SK-N-MC (cell line): ENCODE measurements at regions not wholly inside any gene's neighbourhood (a gene's known extent, or its start where the extent isn't known, plus 50 kb on each side); places are given as distances from the start of the nearest gene placed in this dataset.

Experiments
- FOXP2 ChIP-seq: optimal IDR thresholded peaks from 2 replicates; pipeline ENCODE3; 2011; ENCODE audit warnings: mild to moderate bottlenecking, moderate library complexity; ENCODE audit not compliant: insufficient read depth; ENCODE audit errors: extremely low read length, control extremely low read depth
- POLR2AphosphoS5 ChIP-seq: IDR thresholded peaks from 2 replicates; pipeline ENCODE4 v1.6.1; 2012; ENCODE audit warnings: mild to moderate bottlenecking, low read depth, low read length, borderline replicate concordance

DNA sequence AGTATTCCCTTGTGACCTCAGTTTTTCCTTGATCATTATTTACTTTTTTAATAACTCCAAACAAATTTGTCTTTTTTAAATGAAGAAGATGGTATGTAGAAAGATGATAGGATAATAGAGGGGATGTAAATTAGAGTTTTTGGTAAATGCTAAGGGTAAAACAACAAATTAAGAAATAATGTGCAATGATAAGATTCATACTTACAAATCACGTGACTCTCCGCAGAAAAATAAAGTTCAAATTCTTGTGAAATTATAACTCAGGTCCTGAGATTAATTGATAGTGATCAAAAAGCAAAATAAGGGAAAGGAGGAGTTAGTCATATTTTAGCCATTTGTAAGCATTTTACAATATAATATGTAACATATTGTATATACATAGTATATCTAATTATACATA, 304.1 kb upstream of the KCNH7 start:
- TF ChIP-seq POLR2AphosphoS5, result no peak
- TF ChIP-seq FOXP2, result no peak
